ENCODE measurements at regions not wholly inside any gene's neighbourhood (a gene's known extent, or its start where the extent isn't known, plus 50 kb on each side); places are given as distances from the start of the nearest gene placed in this dataset.

- TF ChIP-seq CTCF (IDR thresholded peaks at IDR 0.05): no peak
- no peak for TF ChIP-seq EZH2phosphoT487 (IDR thresholded peaks at IDR 0.05; ENCODE audit: borderline replicate concordance, low read depth)
- no peak for TF ChIP-seq POLR2AphosphoS5 (IDR thresholded peaks at IDR 0.05; ENCODE audit: low read depth, low read length)
- no peak for TF ChIP-seq USF1 (IDR thresholded peaks at IDR 0.05; ENCODE audit: borderline replicate concordance, low read depth)
- TF ChIP-seq EP300 (IDR thresholded peaks at IDR 0.05; ENCODE audit: borderline replicate concordance in 1 of 2, low read depth in 1 of 2, low read length in 1 of 2): no peak
- no peak for TF ChIP-seq YY1 (IDR thresholded peaks at IDR 0.05; ENCODE audit: low read depth)
- no peak for TF ChIP-seq TAF1 (IDR thresholded peaks at IDR 0.05; ENCODE audit: borderline replicate concordance, low read depth, low read length)
- no peak for TF ChIP-seq MAX (IDR thresholded peaks at IDR 0.05; ENCODE audit: low read depth)
- TF ChIP-seq RFX5 (IDR thresholded peaks at IDR 0.05; ENCODE audit: low read length): no peak
- TF ChIP-seq TCF12 (IDR thresholded peaks at IDR 0.05): no peak
- no peak for TF ChIP-seq PBX3 (IDR thresholded peaks at IDR 0.05)
- TF ChIP-seq FOXM1 (IDR thresholded peaks at IDR 0.05; ENCODE audit: low read depth): no peak
- TF ChIP-seq NRF1 (IDR thresholded peaks at IDR 0.05; ENCODE audit: low read depth, low read length): no peak
Measured at GRCh38 chr3:180180795-180181194, 144.1 kb upstream of the PEX5L start.

Measured in SK-N-SH (cell line).